CD4-positive, CD25-positive, alpha-beta regulatory T cell (primary cell): ENCODE measurements at regions not wholly inside any gene's neighbourhood (a gene's known extent, or its start where the extent isn't known, plus 50 kb on each side); places are given as distances from the start of the nearest gene placed in this dataset.

Experiments used
- ATAC-seq, 2 donors: fragments of 150-1000 bp; cut with Tn5 transposase; one replicate each; pipeline ENCODE4 v1.10.0; 2021; ENCODE audit warnings: low read depth in 2 of 2, moderate number of reproducible peaks in 2 of 2, moderate library complexity in 1 of 2
- DNase-seq, 3 donors: peaks; one replicate each; pipeline versions ENCODE4 v3.0.0 to v3.0.0-alpha.2; 2012 to 2022; ENCODE audit warnings: mixed read lengths in 1 of 3
- H3K27ac ChIP-seq: one replicate; pipeline ENCODE4 v1.7.0; 2013; ENCODE audit warnings: mild to moderate bottlenecking, low read length; ENCODE audit not compliant: insufficient read depth, poor library complexity, severe bottlenecking
- H3K27me3 ChIP-seq: one replicate; pipeline ENCODE4 v1.7.0; 2013; ENCODE audit warnings: low read length; ENCODE audit not compliant: control insufficient read depth, insufficient read depth
- H3K36me3 ChIP-seq: one replicate; pipeline ENCODE4 v1.7.0; 2013; ENCODE audit warnings: mild to moderate bottlenecking, low read length, moderate library complexity; ENCODE audit not compliant: control insufficient read depth, insufficient read depth
- H3K4me1 ChIP-seq: 2 replicates; pipeline ENCODE4 v1.7.0; 2013; ENCODE audit warnings: mild to moderate bottlenecking, low read length; ENCODE audit not compliant: insufficient read depth, control insufficient read depth, poor library complexity, severe bottlenecking
- H3K4me3 ChIP-seq: one replicate; pipeline ENCODE4 v1.7.0; 2013; ENCODE audit warnings: low read depth, mild to moderate bottlenecking, low read length, moderate library complexity
- H3K9me3 ChIP-seq, 2 experiments: 1 replicate in 1 of 2; 2 replicates in 1 of 2; pipeline ENCODE4 v1.7.0; 2013; ENCODE audit warnings: low read length in 2 of 2, mild to moderate bottlenecking in 1 of 2, moderate library complexity in 1 of 2; ENCODE audit not compliant: control insufficient read depth in 2 of 2
- H3K27ac Mint-ChIP-seq, 3 donors: one replicate each; pipeline ENCODE4 v1.8.0; 2020 to 2022; ENCODE audit warnings: mild to moderate bottlenecking in 3 of 3, mixed read lengths in 3 of 3, moderate library complexity in 2 of 3
- H3K27me3 Mint-ChIP-seq: one replicate; pipeline ENCODE4 v1.8.0; 2022; ENCODE audit warnings: mild to moderate bottlenecking, mixed read lengths
- H3K36me3 Mint-ChIP-seq: one replicate; pipeline ENCODE4 v1.8.0; 2020; ENCODE audit warnings: mixed read lengths
- H3K4me1 Mint-ChIP-seq, 4 donors: one replicate each; pipeline ENCODE4 v1.8.0; 2020 to 2022; ENCODE audit warnings: mixed read lengths in 4 of 4, mild to moderate bottlenecking in 1 of 4
- H3K4me3 Mint-ChIP-seq, 4 donors: one replicate each; pipeline ENCODE4 v1.8.0; 2020 to 2022; ENCODE audit warnings: mild to moderate bottlenecking in 4 of 4, mixed read lengths in 4 of 4, moderate library complexity in 3 of 4
- H3K9me3 Mint-ChIP-seq, 7 donors: one replicate each; pipeline ENCODE4 v1.8.0; 2020 to 2022; ENCODE audit warnings: mixed read lengths in 7 of 7, mild to moderate bottlenecking in 3 of 7, moderate library complexity in 2 of 7

- DNase-seq, result no peak
Observed at GRCh38 chr13:70448820-70449219, 340.6 kb upstream of the KLHL1 start.

GRCh38 chr13:70432276-70432805 is 324.1 kb upstream of the KLHL1 start:
- Histone ChIP-seq H3K9me3 (peaks cover 0 to 2% of the 10 kb centered on the region in 2 experiments), H3K4me3 (no peak overlapping the region), H3K36me3 (no peaks in the 10 kb centered on the region), H3K4me1 (no peaks in the 10 kb centered on the region), H3K27me3 (no peaks in the 10 kb centered on the region), H3K27ac (no peak overlapping the region)
- H3K36me3 Mint-ChIP-seq, result no peaks in the 10 kb centered on the region
- no peaks in the 10 kb centered on the region for H3K4me1 Mint-ChIP-seq
- DNase-seq, result no peak
- H3K27me3 Mint-ChIP-seq, result no peaks in the 10 kb centered on the region
- no peak overlapping the region for H3K4me3 Mint-ChIP-seq
- H3K9me3 Mint-ChIP-seq, result peaks cover 2 to 14% (median 4%) of the 10 kb centered on the region in 7 donors
- no peak for ATAC-seq
- H3K27ac Mint-ChIP-seq, result peak overlapping the region in 1 of 3 donors; percentile 14

More at GRCh38 chr13:70448820-70449219, 340.6 kb upstream of the KLHL1 start:
- Mint-ChIP-seq H3K27me3 (no peaks in the 10 kb centered on the region), H3K27ac (no peak overlapping the region), H3K9me3 (peaks cover 0 to 32% (median 5%) of the 10 kb centered on the region in 7 donors), H3K4me3 (no peak overlapping the region), H3K36me3 (no peaks in the 10 kb centered on the region), H3K4me1 (no peaks in the 10 kb centered on the region)
- Histone ChIP-seq H3K4me3 (no peak overlapping the region), H3K36me3 (no peaks in the 10 kb centered on the region), H3K27me3 (no peaks in the 10 kb centered on the region), H3K27ac (no peak overlapping the region), H3K9me3 (no peaks in the 10 kb centered on the region), H3K4me1 (no peaks in the 10 kb centered on the region)
- ATAC-seq, result no peak

GRCh38 chr13:70430256-70430655 is 322.0 kb upstream of the KLHL1 start:
- H3K36me3 ChIP-seq, result no peaks in the 10 kb centered on the region
- Mint-ChIP-seq H3K4me1 (no peaks in the 10 kb centered on the region), H3K36me3 (no peaks in the 10 kb centered on the region), H3K27me3 (no peaks in the 10 kb centered on the region), H3K27ac (no peak overlapping the region), H3K9me3 (peaks cover 0 to 15% (median 4%) of the 10 kb centered on the region in 7 donors), H3K4me3 (no peak overlapping the region)
- H3K4me1 ChIP-seq, result no peaks in the 10 kb centered on the region
- no peaks in the 10 kb centered on the region for H3K27me3 ChIP-seq
- H3K9me3 ChIP-seq, result peaks cover 0 to 2% of the 10 kb centered on the region in 2 experiments
- ATAC-seq, result no peak
- no peak for DNase-seq
- no peak overlapping the region for H3K4me3 ChIP-seq
- no peak overlapping the region for H3K27ac ChIP-seq

- ATAC-seq (no peak), DNase-seq (no peak)
- Histone ChIP-seq H3K4me3 (no peak overlapping the region), H3K4me1 (no peaks in the 10 kb centered on the region), H3K27me3 (no peaks in the 10 kb centered on the region), H3K27ac (no peak overlapping the region), H3K36me3 (no peaks in the 10 kb centered on the region), H3K9me3 (peaks cover 0 to 3% of the 10 kb centered on the region in 2 experiments)
- H3K27ac Mint-ChIP-seq, result no peak overlapping the region
- H3K4me1 Mint-ChIP-seq, result no peaks in the 10 kb centered on the region
- no peaks in the 10 kb centered on the region for H3K27me3 Mint-ChIP-seq
- no peak overlapping the region for H3K4me3 Mint-ChIP-seq
- H3K36me3 Mint-ChIP-seq, result no peaks in the 10 kb centered on the region
- H3K9me3 Mint-ChIP-seq, result peaks cover 0 to 13% (median 3%) of the 10 kb centered on the region in 7 donors
Observed at GRCh38 chr13:70424928-70425327, 316.7 kb upstream of the KLHL1 start.

GRCh38 chr13:70424428-70424827 is 316.2 kb upstream of the KLHL1 start:
- Histone ChIP-seq H3K27me3 (no peaks in the 10 kb centered on the region), H3K27ac (no peak overlapping the region), H3K4me3 (no peak overlapping the region), H3K9me3 (peaks cover 0 to 3% of the 10 kb centered on the region in 2 experiments), H3K36me3 (no peaks in the 10 kb centered on the region), H3K4me1 (no peaks in the 10 kb centered on the region)
- Mint-ChIP-seq H3K4me1 (no peaks in the 10 kb centered on the region), H3K36me3 (no peaks in the 10 kb centered on the region), H3K9me3 (peaks cover 0 to 12% (median 3%) of the 10 kb centered on the region in 7 donors), H3K4me3 (no peak overlapping the region), H3K27me3 (no peaks in the 10 kb centered on the region), H3K27ac (no peak overlapping the region)
- ATAC-seq (no peak), DNase-seq (no peak)

- ATAC-seq, result no peak
- Mint-ChIP-seq H3K9me3 (peaks cover 0 to 35% (median 8%) of the 10 kb centered on the region in 7 donors), H3K4me1 (no peaks in the 10 kb centered on the region), H3K27me3 (no peaks in the 10 kb centered on the region), H3K4me3 (no peak overlapping the region), H3K36me3 (no peaks in the 10 kb centered on the region), H3K27ac (no peak overlapping the region)
- H3K27me3 ChIP-seq, result no peaks in the 10 kb centered on the region
- H3K4me3 ChIP-seq, result no peak overlapping the region
- DNase-seq, result no peak
- no peak overlapping the region for H3K27ac ChIP-seq
- H3K4me1 ChIP-seq, result no peaks in the 10 kb centered on the region
- peaks cover 0 to 11% of the 10 kb centered on the region in 2 experiments for H3K9me3 ChIP-seq
- H3K36me3 ChIP-seq, result no peaks in the 10 kb centered on the region
Observed at GRCh38 chr13:70415136-70415535, 306.9 kb upstream of the KLHL1 start.

- DNase-seq, result no peak
- H3K27me3 ChIP-seq, result no peaks in the 10 kb centered on the region
- Mint-ChIP-seq H3K4me1 (no peaks in the 10 kb centered on the region), H3K4me3 (no peak overlapping the region), H3K36me3 (no peaks in the 10 kb centered on the region), H3K27ac (no peak overlapping the region), H3K9me3 (peaks cover 0 to 30% (median 5%) of the 10 kb centered on the region in 7 donors), H3K27me3 (no peaks in the 10 kb centered on the region)
- no peak overlapping the region for H3K4me3 ChIP-seq
- H3K27ac ChIP-seq, result no peak overlapping the region
- H3K36me3 ChIP-seq, result no peaks in the 10 kb centered on the region
- ATAC-seq, result no peak
- H3K9me3 ChIP-seq, result peaks cover 0 to 6% of the 10 kb centered on the region in 2 experiments
- no peaks in the 10 kb centered on the region for H3K4me1 ChIP-seq
Observed at GRCh38 chr13:70408865-70409264, 300.6 kb upstream of the KLHL1 start.

GRCh38 chr13:70407486-70407885 is 299.2 kb upstream of the KLHL1 start:
- no peak overlapping the region for H3K4me3 Mint-ChIP-seq
- no peaks in the 10 kb centered on the region for H3K36me3 ChIP-seq
- H3K9me3 ChIP-seq, result peaks cover 0 to 3% of the 10 kb centered on the region in 2 experiments
- H3K4me1 ChIP-seq, result no peaks in the 10 kb centered on the region
- H3K4me1 Mint-ChIP-seq, result no peaks in the 10 kb centered on the region
- H3K9me3 Mint-ChIP-seq, result peaks cover 0 to 23% (median 2%) of the 10 kb centered on the region in 7 donors
- DNase-seq (no peak), ATAC-seq (no peak)
- H3K27ac ChIP-seq, result no peak overlapping the region
- H3K27me3 ChIP-seq, result no peaks in the 10 kb centered on the region
- no peak overlapping the region for H3K27ac Mint-ChIP-seq
- no peaks in the 10 kb centered on the region for H3K27me3 Mint-ChIP-seq
- H3K36me3 Mint-ChIP-seq, result no peaks in the 10 kb centered on the region
- H3K4me3 ChIP-seq, result no peak overlapping the region
